ENCODE measurements at regions not wholly inside any gene's neighbourhood (a gene's known extent, or its start where the extent isn't known, plus 50 kb on each side); places are given as distances from the start of the nearest gene placed in this dataset.

- DNase-seq, result no peak
Observed at GRCh38 chr21:20703112-20703767, 295.0 kb upstream of the NCAM2 start.

DNA sequence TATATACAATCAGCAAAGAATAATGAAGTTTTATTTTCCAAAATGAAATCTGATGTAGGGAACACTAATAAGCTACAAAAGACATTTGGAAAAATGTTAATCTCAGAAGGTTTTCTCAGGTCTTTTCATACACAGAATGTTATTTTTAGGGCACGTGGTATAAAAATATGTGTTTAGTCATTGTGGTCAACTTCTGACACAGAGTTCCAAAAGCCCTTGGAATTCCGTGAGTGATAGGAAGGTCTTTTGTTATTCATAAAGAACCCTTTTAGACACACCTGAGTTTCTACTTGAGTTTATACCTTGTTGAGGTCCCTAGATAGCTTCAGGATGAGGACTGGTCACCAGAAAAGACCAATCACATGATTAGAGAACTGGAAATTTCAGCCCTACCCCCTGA lies 277.6 kb upstream of the NCAM2 start:
- DNase-seq, result no peak

DNA sequence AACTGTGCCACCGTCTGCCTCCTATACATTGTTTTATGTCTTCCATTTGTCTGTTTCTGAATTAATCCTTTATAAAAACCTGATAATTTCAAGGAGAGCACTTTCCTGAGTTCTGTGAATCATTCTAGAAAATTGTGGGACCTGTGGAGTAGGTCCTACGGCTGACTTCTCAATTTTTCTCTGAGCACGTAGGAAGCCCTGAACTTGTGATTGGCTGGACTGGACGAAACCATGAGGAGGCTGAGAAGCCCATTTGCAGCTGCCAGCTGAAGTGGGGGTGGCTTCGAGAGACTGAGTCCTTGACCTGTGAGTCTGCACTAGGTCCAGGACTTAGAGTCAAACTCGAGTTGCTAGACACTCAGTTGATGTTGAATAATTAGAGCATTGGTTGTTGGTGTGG lies 277.1 kb upstream of the NCAM2 start:
- no peak for DNase-seq

GRCh38 chr21:20728691-20729090 lies 269.5 kb upstream of the NCAM2 start:
- no peak for DNase-seq

GRCh38 chr21:20729376-20729775 lies 268.8 kb upstream of the NCAM2 start:
- no peak for DNase-seq

GRCh38 chr21:20730441-20730840 lies 267.8 kb upstream of the NCAM2 start:
- DNase-seq, result no peak

DNA sequence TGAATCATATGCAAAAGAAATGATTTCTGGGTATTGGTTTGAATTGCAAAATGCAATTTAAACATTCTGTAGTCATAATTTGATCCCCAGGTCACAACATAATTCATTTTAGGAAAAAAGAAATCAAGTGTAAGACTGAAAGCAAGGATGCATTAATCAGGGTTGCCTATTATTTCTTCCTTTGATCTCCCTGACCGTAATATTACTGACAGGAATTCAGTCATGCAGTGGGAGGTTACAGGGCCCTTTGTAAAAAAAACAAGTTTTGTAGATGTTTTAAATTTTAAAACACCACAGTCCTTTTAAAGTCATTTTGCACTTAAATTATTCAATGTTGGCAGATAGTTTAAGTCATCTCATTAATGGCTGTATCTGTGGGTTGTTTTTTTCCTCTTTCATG lies 263.0 kb upstream of the NCAM2 start:
- DNase-seq, result no peak

DNA sequence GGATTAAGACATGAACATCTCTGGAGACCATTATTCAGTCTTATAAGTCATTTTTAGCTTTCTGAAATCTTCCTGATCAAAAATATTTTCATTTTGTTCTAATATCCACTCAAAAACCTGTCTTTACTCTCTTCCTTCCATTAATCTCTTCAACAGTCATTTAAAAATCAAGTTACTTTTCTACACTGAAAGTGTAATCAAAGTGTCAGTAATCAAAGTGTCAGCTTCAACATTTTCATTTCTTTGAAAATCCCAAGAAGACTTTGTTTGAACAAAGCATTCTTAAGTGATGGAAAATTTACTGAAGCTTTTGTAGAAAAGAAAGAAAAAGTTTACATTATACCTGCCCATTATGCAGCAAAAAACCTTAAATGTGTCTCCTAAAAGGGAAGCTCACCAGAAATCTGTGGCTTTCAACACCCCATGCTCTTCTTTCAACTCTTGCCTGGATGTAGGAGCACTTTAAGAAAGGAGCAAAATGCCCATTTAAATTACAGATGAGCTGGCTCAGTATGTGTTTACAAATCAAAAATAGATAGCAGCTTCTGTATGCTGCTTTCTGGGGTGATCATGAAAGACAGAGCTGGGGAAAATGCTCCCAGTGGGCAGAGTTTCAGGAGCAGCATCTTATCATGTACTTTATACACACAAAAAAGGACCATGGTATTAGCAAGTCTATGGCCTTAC lies 260.8 kb upstream of the NCAM2 start:
- no peak for DNase-seq

- DNase-seq, result no peak
Observed at GRCh38 chr21:20739421-20739820, 258.8 kb upstream of the NCAM2 start.

- DNase-seq, result no peak
Observed at GRCh38 chr21:20741445-20741844, 256.8 kb upstream of the NCAM2 start.

- DNase-seq, result no peak
Observed at GRCh38 chr21:20760221-20760620, 238.0 kb upstream of the NCAM2 start.

- DNase-seq, result no peak
Observed at GRCh38 chr21:20774737-20775136, 223.5 kb upstream of the NCAM2 start.

- no peak for DNase-seq
Observed at GRCh38 chr21:20779321-20779720, 218.9 kb upstream of the NCAM2 start.

DNA sequence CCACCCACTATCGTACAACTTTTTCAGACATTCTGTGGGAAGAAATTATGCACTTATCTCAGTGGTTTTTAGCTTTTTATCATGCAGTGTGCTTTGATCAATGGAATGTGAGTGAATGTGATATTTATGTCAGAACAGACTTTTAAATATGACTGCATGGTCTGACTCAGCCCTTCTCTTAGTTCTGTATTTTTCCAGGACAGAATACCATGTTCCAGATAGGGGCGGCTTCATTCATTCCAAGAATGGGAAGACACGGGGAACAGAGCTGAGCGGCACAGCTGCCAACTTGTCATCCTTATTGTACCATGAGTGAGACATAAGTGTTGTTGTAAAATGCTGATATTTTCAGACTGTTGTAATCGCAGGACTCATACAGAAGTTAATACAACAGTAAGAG lies 214.6 kb upstream of the NCAM2 start:
- no peak for DNase-seq

- no peak for DNase-seq
Observed at GRCh38 chr21:20789729-20790500, 208.3 kb upstream of the NCAM2 start.

GRCh38 chr21:20800106-20800505 lies 198.1 kb upstream of the NCAM2 start:
- no peak for DNase-seq

GRCh38 chr21:20802201-20802600 lies 196.0 kb upstream of the NCAM2 start:
- DNase-seq, result no peak

DNA sequence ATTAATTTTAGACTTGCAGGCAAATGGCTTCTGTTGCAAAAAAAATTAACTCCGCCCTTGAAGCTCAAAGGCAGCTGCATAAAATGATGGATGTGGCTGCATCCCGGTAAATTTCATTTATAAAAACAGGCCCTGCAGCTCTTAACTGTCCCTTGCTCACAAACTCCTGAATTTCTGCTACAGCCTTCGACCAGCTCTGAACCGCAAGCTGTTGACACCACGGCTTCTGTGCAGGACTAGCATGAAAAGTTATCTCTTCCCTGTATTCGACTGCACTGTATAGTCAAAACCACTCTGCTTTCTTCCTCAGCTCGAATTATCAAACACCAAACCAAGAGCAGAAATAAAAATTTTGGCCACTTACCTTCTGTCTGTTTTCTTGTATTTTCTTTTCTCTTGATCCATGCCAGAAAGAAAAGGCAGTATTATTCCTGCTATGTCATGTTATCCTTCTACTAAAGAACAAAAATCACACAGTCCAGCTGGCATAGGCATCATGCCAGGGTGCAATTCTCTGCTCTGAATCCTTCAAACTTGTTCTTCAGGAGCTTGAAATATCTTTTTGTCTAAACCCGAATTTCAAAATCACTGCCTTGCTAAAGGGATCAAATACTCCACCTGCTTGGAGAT lies 195.5 kb upstream of the NCAM2 start:
- DNase-seq, result no peak

DNA sequence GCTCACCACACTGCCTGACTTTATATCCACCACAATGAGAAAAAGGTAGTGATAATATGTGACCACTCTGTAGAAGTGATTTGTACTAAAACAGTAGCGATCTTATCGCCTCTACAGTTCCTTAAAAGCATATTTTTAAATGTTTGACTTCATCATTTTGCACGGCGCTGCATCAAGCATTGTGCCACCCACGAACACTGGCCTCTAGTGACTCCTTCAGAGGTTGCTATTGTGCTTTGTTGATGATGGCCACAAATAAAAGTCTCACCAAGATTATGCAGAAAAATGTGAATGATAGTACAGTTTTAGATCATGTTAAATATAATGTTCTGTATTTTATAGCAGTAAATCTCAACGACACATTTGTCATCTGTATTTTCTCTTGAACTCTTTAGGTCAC lies 186.5 kb upstream of the NCAM2 start:
- DNase-seq, result no peak

DNA sequence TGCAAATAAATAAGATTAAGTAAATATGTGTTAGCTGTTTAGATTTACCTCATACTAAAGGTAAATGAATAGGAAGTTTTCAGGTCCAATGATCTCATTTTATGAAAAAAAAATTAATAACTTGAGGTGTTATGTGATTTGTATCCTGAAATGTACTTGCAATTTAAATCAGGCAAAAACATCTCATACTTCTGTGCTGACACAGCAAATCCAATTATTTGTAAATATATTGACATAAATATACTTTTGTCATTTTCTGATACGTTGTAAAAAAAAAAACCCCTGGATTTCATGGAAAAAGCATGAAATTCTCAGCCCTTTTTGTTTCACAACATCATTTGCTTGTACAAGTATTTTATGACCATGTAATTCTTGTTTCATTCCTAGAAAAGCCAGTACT lies 184.1 kb upstream of the NCAM2 start:
- no peak for DNase-seq

GRCh38 chr21:20822666-20823065 lies 175.5 kb upstream of the NCAM2 start:
- no peak for DNase-seq

- DNase-seq, result no peak
Observed at GRCh38 chr21:20852866-20853265, 145.3 kb upstream of the NCAM2 start.

DNA sequence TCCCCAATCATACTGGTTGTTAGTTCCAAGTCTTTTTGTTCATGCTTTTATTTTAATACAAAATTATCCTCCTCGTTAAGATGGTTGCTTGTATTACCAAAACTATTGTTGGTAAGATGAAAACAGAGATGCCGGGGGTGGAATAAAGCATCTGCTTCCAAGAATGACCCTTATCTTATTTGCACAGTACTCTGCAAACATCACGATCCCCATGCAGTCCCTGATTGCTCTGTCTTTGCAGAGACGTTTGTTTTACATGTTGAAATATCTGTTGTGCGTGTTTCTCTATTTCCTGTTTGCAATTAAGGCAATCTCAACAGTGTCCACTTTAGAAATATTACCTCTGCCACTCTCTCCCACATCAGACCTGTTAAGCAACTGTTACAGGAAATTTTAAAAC lies 141.3 kb upstream of the NCAM2 start:
- DNase-seq, result no peak
